ENCODE measurements at regions not wholly inside any gene's neighbourhood (a gene's known extent, or its start where the extent isn't known, plus 50 kb on each side); places are given as distances from the start of the nearest gene placed in this dataset.
A peak's percentile ranks its signal among the peaks of the same experiment; 100 is the strongest.
"Not testable (repeated sequence)": the region's sequence is repeated elsewhere in the genome, so short reads cannot be mapped to it uniquely, and the experiment has no call there.

- DNase-seq (ENCODE audit: low spot score): no peak
Observed at GRCh38 chr2:144972676-144973075, 452.8 kb upstream of the ZEB2 start.

GRCh38 chr2:144971786-144972335, 451.9 kb upstream of the ZEB2 start:
- no peak for DNase-seq (ENCODE audit: low spot score)

GRCh38 chr2:144970410-144970809, 450.5 kb upstream of the ZEB2 start:
- not testable (repeated sequence) for DNase-seq (ENCODE audit: low spot score)

- DNase-seq (ENCODE audit: low spot score): not testable (repeated sequence)
Observed at GRCh38 chr2:144969564-144969963, 449.6 kb upstream of the ZEB2 start.

GRCh38 chr2:144967961-144968360, 448.0 kb upstream of the ZEB2 start:
- no peak for DNase-seq (ENCODE audit: low spot score)

- DNase-seq (ENCODE audit: low spot score): no peak
Observed at GRCh38 chr2:144965172-144965571, 445.3 kb upstream of the ZEB2 start.

- no peak for DNase-seq (ENCODE audit: low spot score)
Observed at GRCh38 chr2:144963031-144963430, 443.1 kb upstream of the ZEB2 start.

GRCh38 chr2:144959416-144959815, 439.5 kb upstream of the ZEB2 start:
- no peak for DNase-seq (ENCODE audit: low spot score)

- DNase-seq (ENCODE audit: low spot score): no peak
Observed at GRCh38 chr2:144950899-144951560, 431.1 kb upstream of the ZEB2 start.

GRCh38 chr2:144948205-144948855, 428.4 kb upstream of the ZEB2 start:
- DNase-seq (ENCODE audit: low spot score): no peak

- DNase-seq (ENCODE audit: low spot score): no peak
Observed at GRCh38 chr2:144947709-144948037, 427.8 kb upstream of the ZEB2 start.

GRCh38 chr2:144946263-144946662, 426.3 kb upstream of the ZEB2 start:
- no peak for DNase-seq (ENCODE audit: low spot score)

GRCh38 chr2:144944546-144945220, 424.8 kb upstream of the ZEB2 start:
- no peak for DNase-seq (ENCODE audit: low spot score)

GRCh38 chr2:144943986-144944385, 424.1 kb upstream of the ZEB2 start:
- no peak for DNase-seq (ENCODE audit: low spot score)

GRCh38 chr2:144943293-144943941, 423.5 kb upstream of the ZEB2 start:
- DNase-seq (ENCODE audit: low spot score): no peak

GRCh38 chr2:144942516-144943256, 422.8 kb upstream of the ZEB2 start:
- DNase-seq (ENCODE audit: low spot score): no peak

- no peak for DNase-seq (ENCODE audit: low spot score)
Observed at GRCh38 chr2:144941743-144942488, 422.0 kb upstream of the ZEB2 start.

- no peak for DNase-seq (ENCODE audit: low spot score)
Observed at GRCh38 chr2:144939590-144939989, 419.7 kb upstream of the ZEB2 start.

- peak; percentile 11 for DNase-seq (ENCODE audit: low spot score)
Observed at GRCh38 chr2:144937910-144938709, 418.2 kb upstream of the ZEB2 start.

- DNase-seq (ENCODE audit: low spot score): no peak
Observed at GRCh38 chr2:144937066-144937465, 417.1 kb upstream of the ZEB2 start.
